ENCODE measurements at regions not wholly inside any gene's neighbourhood (a gene's known extent, or its start where the extent isn't known, plus 50 kb on each side); places are given as distances from the start of the nearest gene placed in this dataset.

DNA sequence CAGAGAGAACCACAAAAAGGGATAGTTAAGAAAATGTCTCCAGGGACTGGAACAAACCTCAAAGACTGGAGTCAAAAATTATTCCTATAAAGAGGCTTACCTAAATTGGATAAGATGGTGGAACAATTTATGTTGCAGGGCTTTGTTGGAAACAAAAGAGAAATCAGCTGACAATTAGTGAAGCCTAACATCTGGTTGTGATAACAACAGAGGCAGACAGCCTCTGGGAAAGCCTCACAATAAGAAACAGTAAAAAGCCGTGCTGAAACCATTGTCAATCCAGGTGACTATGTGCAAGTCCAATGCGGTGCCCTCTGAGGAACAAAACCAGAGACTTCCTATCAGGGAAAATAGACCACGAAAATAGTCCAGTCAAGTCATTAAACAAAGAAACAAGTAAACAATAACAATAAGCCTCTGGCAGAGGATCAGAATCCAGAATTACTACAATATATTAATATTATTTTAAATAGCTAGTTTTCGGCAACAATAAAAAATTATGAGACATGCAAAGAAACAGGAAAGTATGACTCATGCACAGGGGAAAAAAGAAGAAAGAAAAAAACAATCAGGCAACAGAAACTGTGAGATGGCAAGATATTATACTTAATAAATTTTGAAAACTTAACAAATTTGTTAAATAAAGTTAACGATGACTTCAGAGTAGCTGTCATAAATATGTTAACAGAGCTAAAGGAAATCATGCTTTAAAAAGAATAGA lies 99.7 kb upstream of the RXFP2 start:
- H3K27ac ChIP-seq = no peak overlapping the region

DNA sequence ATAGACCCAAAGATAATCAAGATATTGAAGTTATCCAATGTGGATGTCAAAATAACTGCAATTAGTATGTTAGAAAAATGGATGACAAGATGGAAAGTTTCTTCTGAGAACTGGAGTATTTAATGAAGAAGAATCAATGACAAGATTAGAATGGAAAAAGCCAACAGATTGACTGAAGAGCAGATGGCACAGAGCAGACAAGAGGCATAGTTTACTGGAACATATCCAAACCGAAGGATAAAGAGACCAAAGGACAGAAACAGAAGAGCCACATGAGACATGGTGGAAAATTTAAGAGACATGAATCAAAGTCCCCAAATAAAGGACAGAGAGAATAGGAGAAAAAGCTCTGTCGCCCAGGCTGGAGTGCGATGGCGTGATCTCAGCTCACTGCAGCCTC lies 89.6 kb upstream of the RXFP2 start:
- H3K27ac ChIP-seq = no peak overlapping the region
- TF ChIP-seq, protein P1, sequence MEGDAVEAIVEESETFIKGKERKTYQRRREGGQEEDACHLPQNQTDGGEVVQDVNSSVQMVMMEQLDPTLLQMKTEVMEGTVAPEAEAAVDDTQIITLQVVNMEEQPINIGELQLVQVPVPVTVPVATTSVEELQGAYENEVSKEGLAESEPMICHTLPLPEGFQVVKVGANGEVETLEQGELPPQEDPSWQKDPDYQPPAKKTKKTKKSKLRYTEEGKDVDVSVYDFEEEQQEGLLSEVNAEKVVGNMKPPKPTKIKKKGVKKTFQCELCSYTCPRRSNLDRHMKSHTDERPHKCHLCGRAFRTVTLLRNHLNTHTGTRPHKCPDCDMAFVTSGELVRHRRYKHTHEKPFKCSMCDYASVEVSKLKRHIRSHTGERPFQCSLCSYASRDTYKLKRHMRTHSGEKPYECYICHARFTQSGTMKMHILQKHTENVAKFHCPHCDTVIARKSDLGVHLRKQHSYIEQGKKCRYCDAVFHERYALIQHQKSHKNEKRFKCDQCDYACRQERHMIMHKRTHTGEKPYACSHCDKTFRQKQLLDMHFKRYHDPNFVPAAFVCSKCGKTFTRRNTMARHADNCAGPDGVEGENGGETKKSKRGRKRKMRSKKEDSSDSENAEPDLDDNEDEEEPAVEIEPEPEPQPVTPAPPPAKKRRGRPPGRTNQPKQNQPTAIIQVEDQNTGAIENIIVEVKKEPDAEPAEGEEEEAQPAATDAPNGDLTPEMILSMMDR (IDR thresholded peaks at IDR 0.05) = no peak
- no peak for TF ChIP-seq ZFX (IDR thresholded peaks at IDR 0.05; ENCODE audit: borderline replicate concordance)

More for the DNA sequence above, 99.7 kb upstream of the RXFP2 start:
- TF ChIP-seq ZFX (IDR thresholded peaks at IDR 0.05; ENCODE audit: borderline replicate concordance) = no peak
- TF ChIP-seq, protein P1 (IDR thresholded peaks at IDR 0.05) = no peak

DNA sequence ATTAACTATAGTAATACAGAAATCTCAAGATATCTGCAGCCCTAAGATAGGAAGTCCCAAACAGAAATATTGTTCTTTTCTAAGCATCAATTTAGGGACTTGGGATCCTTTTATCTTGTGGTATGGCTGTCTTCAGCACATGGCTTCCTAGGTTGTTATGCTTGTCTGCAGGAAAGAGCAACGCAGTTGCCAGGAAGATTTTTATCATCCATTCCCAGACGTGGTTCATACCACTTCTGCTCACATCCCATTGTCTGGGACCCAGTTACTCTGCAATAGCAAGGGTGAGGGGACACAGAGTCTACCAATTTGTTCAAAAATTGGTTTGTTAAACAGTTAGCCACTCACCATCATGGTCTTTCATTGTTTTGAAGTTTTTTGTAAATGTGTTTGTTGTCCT lies 85.6 kb upstream of the RXFP2 start:
- TF ChIP-seq, protein P1 (IDR thresholded peaks at IDR 0.05) = no peak
- TF ChIP-seq ZFX (IDR thresholded peaks at IDR 0.05; ENCODE audit: borderline replicate concordance) = no peak
- H3K27ac ChIP-seq = no peak overlapping the region

DNA sequence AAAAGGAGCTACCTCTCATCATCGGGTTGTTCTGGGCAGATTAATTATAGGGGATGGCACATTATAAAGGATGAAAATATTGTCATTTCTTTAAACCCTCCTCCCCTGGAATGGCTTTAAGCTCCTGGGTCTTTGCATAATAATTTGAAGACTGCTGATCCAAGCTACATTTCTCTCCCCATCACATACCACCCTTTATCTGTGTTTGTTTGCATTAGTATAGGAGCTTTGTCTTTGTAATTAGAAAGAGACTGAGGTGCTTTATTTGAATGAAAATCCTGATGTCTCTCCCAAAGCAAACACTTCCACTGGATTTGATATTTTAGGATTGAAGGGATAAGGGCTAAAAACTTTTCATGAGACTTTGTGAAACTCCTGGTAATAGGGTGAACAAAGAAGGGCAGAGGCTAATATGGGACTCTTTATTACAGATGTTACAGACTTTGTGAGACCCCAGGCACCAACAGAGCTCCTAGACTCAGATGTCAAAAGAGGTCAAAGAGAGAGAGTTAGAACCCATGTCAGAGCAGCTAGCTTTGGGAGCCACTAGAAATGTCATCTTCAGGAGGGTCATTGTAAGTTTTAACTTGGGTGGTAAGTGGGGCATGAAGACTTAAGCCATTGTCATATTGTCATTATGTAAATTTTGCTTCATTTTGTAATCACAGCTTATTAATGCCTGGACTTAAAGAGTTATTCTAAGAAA lies 75.3 kb upstream of the RXFP2 start:
- TF ChIP-seq, protein P1 (IDR thresholded peaks at IDR 0.05) = no peak
- no peak for TF ChIP-seq ZFX (IDR thresholded peaks at IDR 0.05; ENCODE audit: borderline replicate concordance)
- H3K27ac ChIP-seq = no peak overlapping the region

DNA sequence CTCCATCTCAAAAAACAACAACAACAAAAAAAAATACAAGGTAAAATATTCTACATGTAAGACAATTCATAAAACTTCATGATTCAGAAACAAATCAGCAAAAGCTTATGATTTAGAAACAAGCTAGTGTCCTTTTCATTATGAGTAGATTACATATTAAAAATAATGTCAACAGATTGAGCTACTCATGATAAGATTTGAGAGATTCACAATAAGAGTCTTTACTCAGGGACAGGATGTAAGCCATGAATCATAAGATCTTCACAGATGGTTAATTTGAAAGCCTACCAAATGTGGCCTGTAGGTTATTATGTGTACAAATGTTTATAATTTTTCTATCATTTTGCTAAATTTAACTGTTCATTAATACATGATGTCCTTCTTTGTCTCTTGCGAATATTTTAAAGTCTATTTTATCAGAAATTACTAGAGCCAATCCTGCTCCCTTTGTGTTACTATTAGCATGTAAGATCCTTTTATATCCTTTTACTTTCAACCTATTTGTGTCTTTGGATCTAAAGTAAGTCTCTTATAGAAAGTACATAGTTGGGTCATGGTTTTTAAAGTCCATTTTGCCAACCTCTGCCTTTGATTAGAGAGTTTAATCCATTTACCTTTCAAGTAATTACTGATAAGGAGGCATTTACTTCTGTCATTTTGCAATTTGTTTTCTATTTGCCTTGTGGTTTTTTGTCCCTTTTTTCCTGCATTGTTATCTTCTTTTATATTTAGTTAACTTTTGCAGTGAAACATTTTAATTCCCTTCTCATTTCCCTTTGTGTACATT lies 68.3 kb upstream of the RXFP2 start:
- H3K27ac ChIP-seq = no peak overlapping the region
- no peak for TF ChIP-seq ZFX (IDR thresholded peaks at IDR 0.05; ENCODE audit: borderline replicate concordance)
- TF ChIP-seq, protein P1 (IDR thresholded peaks at IDR 0.05) = no peak

DNA sequence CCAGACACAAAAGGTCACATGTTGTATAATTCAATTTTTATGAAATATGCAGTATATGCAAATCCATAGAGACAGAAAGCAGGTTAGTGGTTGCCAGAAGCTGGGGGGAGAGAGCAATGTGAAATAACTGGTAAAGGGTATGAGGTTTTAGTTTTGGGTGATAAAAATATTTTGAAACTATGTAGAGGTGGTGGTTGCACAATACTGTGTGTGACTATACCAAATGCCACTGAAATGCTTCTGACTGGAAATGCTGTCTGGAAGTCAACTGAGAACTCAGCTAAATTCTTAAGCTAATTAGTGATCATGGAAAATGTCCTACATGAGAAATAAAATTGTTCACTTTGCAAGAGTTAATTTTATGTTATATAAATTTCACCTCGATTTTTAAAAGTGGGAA lies 65.3 kb upstream of the RXFP2 start:
- TF ChIP-seq, protein P1 (IDR thresholded peaks at IDR 0.05) = no peak
- no peak for TF ChIP-seq ZFX (IDR thresholded peaks at IDR 0.05; ENCODE audit: borderline replicate concordance)
- H3K27ac ChIP-seq = no peak overlapping the region

All from 22Rv1 (cell line).